ENCODE measurements at regions not wholly inside any gene's neighbourhood (a gene's known extent, or its start where the extent isn't known, plus 50 kb on each side); places are given as distances from the start of the nearest gene placed in this dataset.

- TF ChIP-seq POLR2A (conservative IDR thresholded peaks at IDR 0.05) (no peak), GTF2F1 (IDR thresholded peaks at IDR 0.05; ENCODE audit: low read depth, low read length) (no peak)
Observed at GRCh38 chr10:4718544-4718943, 107.5 kb upstream of the AKR1E2 start.

Data from K562 (cell line).